GM21576 (cell line): ENCODE measurements at regions not wholly inside any gene's neighbourhood (a gene's known extent, or its start where the extent isn't known, plus 50 kb on each side); places are given as distances from the start of the nearest gene placed in this dataset.
"Not testable (repeated sequence)": the region's sequence is repeated elsewhere in the genome, so short reads cannot be mapped to it uniquely, and the experiment has no call there.

Source experiments
- ATAC-seq: cut with Tn5 transposase; IDR thresholded peaks from one replicate; pipeline ENCODE4 v1.9.1; 2021; ENCODE audit warnings: mild to moderate bottlenecking, moderate library complexity; ENCODE audit not compliant: unreplicated experiment

GRCh38 chr17:30644287-30644686 lies 167.1 kb downstream of the GOSR1 start:
- ATAC-seq: not testable (repeated sequence)

GRCh38 chr17:30641428-30641827 lies 164.2 kb downstream of the GOSR1 start:
- ATAC-seq: not testable (repeated sequence)

- ATAC-seq: not testable (repeated sequence)
Measured at GRCh38 chr17:30639391-30639790, 162.2 kb downstream of the GOSR1 start.

- not testable (repeated sequence) for ATAC-seq
Measured at GRCh38 chr17:30638968-30639367, 161.8 kb downstream of the GOSR1 start.

GRCh38 chr17:30631651-30632050 lies 154.4 kb downstream of the GOSR1 start:
- ATAC-seq: not testable (repeated sequence)

- not testable (repeated sequence) for ATAC-seq
Measured at GRCh38 chr17:30625380-30625779, 148.2 kb downstream of the GOSR1 start.

- not testable (repeated sequence) for ATAC-seq
Measured at GRCh38 chr17:30624180-30624579, 147.0 kb downstream of the GOSR1 start.

GRCh38 chr17:30609682-30610081 lies 132.5 kb downstream of the GOSR1 start:
- not testable (repeated sequence) for ATAC-seq

- ATAC-seq: no peak
Measured at GRCh38 chr17:30605523-30605922, 128.3 kb downstream of the GOSR1 start.

GRCh38 chr17:30605027-30605426 lies 127.8 kb downstream of the GOSR1 start:
- ATAC-seq: no peak

GRCh38 chr17:30602396-30602795 lies 125.2 kb downstream of the GOSR1 start:
- ATAC-seq: not testable (repeated sequence)

- ATAC-seq: not testable (repeated sequence)
Measured at GRCh38 chr17:30601984-30602383, 124.8 kb downstream of the GOSR1 start.

GRCh38 chr17:30600830-30601494 lies 123.8 kb downstream of the GOSR1 start:
- ATAC-seq: peak; percentile 3

GRCh38 chr17:30600060-30600829 lies 123.0 kb downstream of the GOSR1 start:
- peak; percentile 81 for ATAC-seq

- no peak for ATAC-seq
Measured at GRCh38 chr17:30599428-30600059, 122.3 kb downstream of the GOSR1 start.

- ATAC-seq: no peak
Measured at GRCh38 chr17:30597776-30598288, 120.6 kb downstream of the GOSR1 start.

GRCh38 chr17:30596948-30597775 lies 120.0 kb downstream of the GOSR1 start:
- ATAC-seq: not testable (repeated sequence)

- ATAC-seq: not testable (repeated sequence)
Measured at GRCh38 chr17:30594953-30595371, 117.8 kb downstream of the GOSR1 start.

- no peak for ATAC-seq
Measured at GRCh38 chr17:30594223-30594952, 117.2 kb downstream of the GOSR1 start.
